Caco-2 (cell line): ENCODE measurements at regions not wholly inside any gene's neighbourhood (a gene's known extent, or its start where the extent isn't known, plus 50 kb on each side); places are given as distances from the start of the nearest gene placed in this dataset.

Source experiments
- BruUV-seq: library from RNA; stranded (reverse); fragments of 400-500 nt; replicated peaks from 2 replicates; lab custom pipeline; 2021; lab: Mats Ljungman, UMichigan
- CTCF ChIA-PET: fragments of 300-600 bp; sonication (Branson Sonifier 250); formaldehyde crosslinking; loops from one replicate; lab custom pipeline; 2022; ENCODE audit warnings: antibody characterized with exemption; lab: Charles Lee
- POLR2A ChIA-PET: fragments of 300-600 bp; sonication (Branson Sonifier 250); formaldehyde crosslinking; loops from one replicate; lab custom pipeline; 2022; ENCODE audit warnings: antibody characterized with exemption; lab: Charles Lee
- DNase-seq, 2 experiments: peaks; one replicate each; pipeline versions ENCODE4 v3.0.0 to v3.0.0-alpha.2; 2020 to 2022
- H3K27me3 ChIP-seq: replicated peaks from 2 replicates; pipeline ENCODE4 v1.6.0; 2011; ENCODE audit warnings: low read length; ENCODE audit not compliant: control insufficient read depth, insufficient read depth
- H3K36me3 ChIP-seq: 2 replicates; pipeline ENCODE4 v1.5.1; 2011; ENCODE audit warnings: low read length; ENCODE audit not compliant: control insufficient read depth, insufficient read depth
- H3K4me1 ChIP-seq: fragments of 250-450 bp; sonication (Bioruptor Pico); 2 replicates; pipeline ENCODE4 v1.5.1; 2020; ENCODE audit warnings: mild to moderate bottlenecking
- H3K4me3 ChIP-seq: 2 replicates; pipeline ENCODE4 v1.5.1; 2011; ENCODE audit warnings: low read depth, mild to moderate bottlenecking, control low read depth, low read length
- H3K9me3 ChIP-seq: fragments of 250-450 bp; sonication (Bioruptor Pico); 2 replicates; pipeline ENCODE4 v1.5.1; 2020; ENCODE audit warnings: mild to moderate bottlenecking, moderate library complexity
- H3K27ac Mint-ChIP-seq: one replicate; pipeline ENCODE4 v1.8.0; 2022; ENCODE audit warnings: mixed read lengths; ENCODE audit not compliant: unreplicated experiment
- H3K27me3 Mint-ChIP-seq: one replicate; pipeline ENCODE4 v1.8.0; 2022; ENCODE audit warnings: mixed read lengths; ENCODE audit not compliant: insufficient read depth, unreplicated experiment
- H3K36me3 Mint-ChIP-seq: one replicate; pipeline ENCODE4 v1.8.0; 2022; ENCODE audit warnings: mild to moderate bottlenecking, mixed read lengths; ENCODE audit not compliant: insufficient read depth, unreplicated experiment
- H3K4me1 Mint-ChIP-seq: one replicate; pipeline ENCODE4 v1.8.0; 2022; ENCODE audit warnings: low read depth, mixed read lengths; ENCODE audit not compliant: unreplicated experiment
- H3K4me3 Mint-ChIP-seq: one replicate; pipeline ENCODE4 v1.8.0; 2022; ENCODE audit warnings: mild to moderate bottlenecking, moderate library complexity, mixed read lengths; ENCODE audit not compliant: unreplicated experiment
- H3K9me3 Mint-ChIP-seq: one replicate; pipeline ENCODE4 v1.8.0; 2022; ENCODE audit warnings: mixed read lengths; ENCODE audit not compliant: unreplicated experiment
- intact Hi-C: fragments of 100-400 bp; cut with micrococcal nuclease; formaldehyde crosslinking; loops from one replicate; pipeline ENCODE4 v1.10.0; 2022; ENCODE audit not compliant: unreplicated experiment
- TF ChIP-seq, protein P1 (sequence below), 2 experiments: fragments of 200-600 bp in 1 of 2; IDR thresholded peaks; 1 replicate in 1 of 2; 2 replicates in 1 of 2; pipeline versions ENCODE4 v1.5.1 to v1.8.0; 2011 to 2022; ENCODE audit warnings: antibody characterized with exemption in 1 of 2, control low read depth in 1 of 2, inconsistent platforms in 1 of 2, low read depth in 1 of 2, low read length in 1 of 2, mild to moderate bottlenecking in 1 of 2, moderate library complexity in 1 of 2; ENCODE audit not compliant: insufficient read depth in 1 of 2, severe bottlenecking in 1 of 2, unreplicated experiment in 1 of 2

DNA sequence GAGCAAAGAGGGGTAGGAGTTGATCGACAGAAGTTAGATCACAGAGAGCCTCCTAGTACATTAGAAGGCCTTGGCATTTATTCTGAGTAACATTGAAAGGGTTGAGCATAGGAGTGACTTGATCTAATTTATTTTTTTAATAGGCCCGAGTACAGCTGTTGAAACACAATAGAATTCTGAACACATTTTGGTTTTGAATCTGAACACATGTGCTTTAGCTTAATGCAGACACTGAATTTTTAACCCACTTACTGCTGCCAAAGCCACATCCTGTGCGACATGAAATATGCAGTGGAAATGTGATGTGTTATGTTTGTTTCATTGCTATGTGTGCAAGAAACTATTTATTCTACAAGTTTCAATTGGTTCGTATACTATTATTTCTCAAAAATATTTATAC, 1505.9 kb downstream of the PCDH9 start:
- BruUV-seq = no TSS peak
- Mint-ChIP-seq H3K27me3 (peaks cover 3% of the 10 kb centered on the region), H3K27ac (no peak overlapping the region), H3K36me3 (no peaks in the 10 kb centered on the region), H3K4me3 (no peak overlapping the region), H3K4me1 (no peaks in the 10 kb centered on the region), H3K9me3 (no peaks in the 10 kb centered on the region)
- Histone ChIP-seq H3K4me1 (no peaks in the 10 kb centered on the region), H3K36me3 (no peaks in the 10 kb centered on the region), H3K4me3 (no peak overlapping the region), H3K9me3 (no peaks in the 10 kb centered on the region), H3K27me3 (no peaks in the 10 kb centered on the region)
- no peak for DNase-seq
- ChIA-PET CTCF (no interaction called here), POLR2A (no interaction called here)
- intact Hi-C loops = no loop called here
- TF ChIP-seq, protein P1, sequence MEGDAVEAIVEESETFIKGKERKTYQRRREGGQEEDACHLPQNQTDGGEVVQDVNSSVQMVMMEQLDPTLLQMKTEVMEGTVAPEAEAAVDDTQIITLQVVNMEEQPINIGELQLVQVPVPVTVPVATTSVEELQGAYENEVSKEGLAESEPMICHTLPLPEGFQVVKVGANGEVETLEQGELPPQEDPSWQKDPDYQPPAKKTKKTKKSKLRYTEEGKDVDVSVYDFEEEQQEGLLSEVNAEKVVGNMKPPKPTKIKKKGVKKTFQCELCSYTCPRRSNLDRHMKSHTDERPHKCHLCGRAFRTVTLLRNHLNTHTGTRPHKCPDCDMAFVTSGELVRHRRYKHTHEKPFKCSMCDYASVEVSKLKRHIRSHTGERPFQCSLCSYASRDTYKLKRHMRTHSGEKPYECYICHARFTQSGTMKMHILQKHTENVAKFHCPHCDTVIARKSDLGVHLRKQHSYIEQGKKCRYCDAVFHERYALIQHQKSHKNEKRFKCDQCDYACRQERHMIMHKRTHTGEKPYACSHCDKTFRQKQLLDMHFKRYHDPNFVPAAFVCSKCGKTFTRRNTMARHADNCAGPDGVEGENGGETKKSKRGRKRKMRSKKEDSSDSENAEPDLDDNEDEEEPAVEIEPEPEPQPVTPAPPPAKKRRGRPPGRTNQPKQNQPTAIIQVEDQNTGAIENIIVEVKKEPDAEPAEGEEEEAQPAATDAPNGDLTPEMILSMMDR (IDR thresholded peaks at IDR 0.05; ENCODE audit: insufficient read depth in 1 of 2, low read depth in 1 of 2, low read length in 1 of 2, severe bottlenecking in 1 of 2, unreplicated experiment in 1 of 2) = no peak

DNA sequence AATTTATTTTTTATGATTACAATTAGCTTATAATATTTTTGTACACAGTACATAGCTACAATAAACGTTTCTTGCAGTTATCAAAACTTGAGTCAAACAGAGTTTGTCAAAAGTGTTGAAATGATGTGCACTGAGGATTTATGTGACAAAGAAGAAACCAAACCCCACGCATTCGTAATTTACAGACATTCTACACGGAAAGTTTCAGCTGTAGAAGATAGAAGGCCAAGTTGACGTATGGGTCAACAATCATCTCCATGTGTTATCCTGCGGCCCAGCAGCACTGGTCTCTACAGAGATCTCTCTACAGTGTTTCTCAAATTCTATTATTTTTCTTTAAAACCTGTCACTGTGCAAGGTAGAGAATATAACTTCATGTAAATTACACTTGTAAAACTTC, 1507.6 kb downstream of the PCDH9 start:
- H3K4me3 Mint-ChIP-seq = no peak overlapping the region
- Histone ChIP-seq H3K4me1 (no peaks in the 10 kb centered on the region), H3K27me3 (no peaks in the 10 kb centered on the region), H3K36me3 (no peaks in the 10 kb centered on the region), H3K9me3 (no peaks in the 10 kb centered on the region), H3K4me3 (no peak overlapping the region)
- intact Hi-C loops = no loop called here
- H3K27me3 Mint-ChIP-seq = peaks cover 3% of the 10 kb centered on the region
- no peak for DNase-seq
- no peaks in the 10 kb centered on the region for H3K36me3 Mint-ChIP-seq
- no peak overlapping the region for H3K27ac Mint-ChIP-seq
- no peaks in the 10 kb centered on the region for H3K4me1 Mint-ChIP-seq
- ChIA-PET POLR2A (no interaction called here), CTCF (no interaction called here)
- TF ChIP-seq, protein P1 (IDR thresholded peaks at IDR 0.05; ENCODE audit: insufficient read depth in 1 of 2, low read depth in 1 of 2, low read length in 1 of 2, severe bottlenecking in 1 of 2, unreplicated experiment in 1 of 2) = no peak
- BruUV-seq = no TSS peak
- H3K9me3 Mint-ChIP-seq = no peaks in the 10 kb centered on the region

DNA sequence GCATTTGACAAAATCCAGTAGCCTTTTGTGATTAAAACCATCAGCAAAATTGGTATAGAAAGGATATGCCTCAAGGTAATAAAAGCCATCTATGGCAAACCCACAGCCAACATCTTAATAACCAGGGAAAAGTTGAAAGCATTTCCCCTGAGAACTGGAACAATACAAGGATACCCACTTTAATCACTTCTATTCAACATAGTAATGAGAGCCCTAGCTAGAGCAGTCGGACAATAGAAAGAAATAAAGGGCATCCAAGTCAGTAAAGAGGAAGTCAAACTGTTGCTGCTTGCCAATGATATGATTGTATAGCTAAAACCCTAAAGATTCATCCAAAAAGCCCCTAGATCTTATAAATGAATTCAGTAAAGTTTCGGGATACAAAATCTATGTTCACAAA, 1510.3 kb downstream of the PCDH9 start:
- POLR2A ChIA-PET = no interaction called here
- DNase-seq = no peak
- H3K36me3 ChIP-seq = no peaks in the 10 kb centered on the region
- Mint-ChIP-seq H3K9me3 (no peaks in the 10 kb centered on the region), H3K4me1 (no peaks in the 10 kb centered on the region), H3K27ac (no peak overlapping the region), H3K4me3 (no peak overlapping the region), H3K27me3 (peaks cover 3% of the 10 kb centered on the region), H3K36me3 (no peaks in the 10 kb centered on the region)
- intact Hi-C loops = no loop called here
- H3K4me3 ChIP-seq = no peak overlapping the region
- no peaks in the 10 kb centered on the region for H3K27me3 ChIP-seq
- BruUV-seq = no TSS peak
- CTCF ChIA-PET = no interaction called here
- no peaks in the 10 kb centered on the region for H3K4me1 ChIP-seq
- H3K9me3 ChIP-seq = no peaks in the 10 kb centered on the region
- TF ChIP-seq, protein P1 (IDR thresholded peaks at IDR 0.05; ENCODE audit: insufficient read depth in 1 of 2, low read depth in 1 of 2, low read length in 1 of 2, severe bottlenecking in 1 of 2, unreplicated experiment in 1 of 2) = no peak
